ENCODE measurements at regions not wholly inside any gene's neighbourhood (a gene's known extent, or its start where the extent isn't known, plus 50 kb on each side); places are given as distances from the start of the nearest gene placed in this dataset.

DNA sequence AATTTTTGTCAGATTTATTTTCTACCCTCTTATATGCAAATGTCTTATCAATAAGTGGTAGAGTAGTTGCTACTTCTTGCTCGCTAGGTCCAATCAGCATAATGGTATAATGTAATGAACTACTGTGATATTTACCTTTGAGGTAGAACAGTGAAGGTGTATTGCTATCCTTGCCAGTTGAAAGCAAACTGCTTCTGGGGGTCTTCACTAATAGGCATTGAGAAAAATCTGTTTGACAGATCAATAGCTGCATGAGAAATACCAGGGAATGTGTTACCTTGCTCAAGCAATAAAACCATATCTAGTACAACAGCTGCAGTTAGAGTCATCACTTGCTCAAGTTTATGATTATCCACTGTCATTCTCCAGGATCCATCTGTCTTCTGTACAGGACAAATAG, 50.1 kb upstream of the EFEMP1 start:
- no peak for DNase-seq (ENCODE audit: low read depth)

DNA sequence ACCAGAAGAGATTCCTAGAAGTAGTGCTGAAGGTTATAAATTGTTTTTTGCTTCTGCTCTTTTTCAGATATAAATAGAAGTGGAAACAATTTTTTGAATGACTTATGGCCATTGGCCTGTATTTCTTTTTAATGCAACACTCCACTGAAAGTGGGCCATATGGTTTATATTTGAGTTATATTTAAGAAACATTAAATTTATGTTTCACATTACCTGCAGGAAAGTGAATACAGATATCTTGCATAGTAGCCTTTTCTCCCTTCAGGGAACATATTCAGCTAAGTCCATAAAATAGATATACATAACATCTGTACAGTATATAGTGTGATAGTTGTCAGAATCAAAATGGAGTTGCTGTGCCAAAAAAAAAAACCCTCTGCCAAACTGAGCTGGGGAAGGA, 53.1 kb upstream of the EFEMP1 start:
- DNase-seq (ENCODE audit: low read depth), result no peak

DNA sequence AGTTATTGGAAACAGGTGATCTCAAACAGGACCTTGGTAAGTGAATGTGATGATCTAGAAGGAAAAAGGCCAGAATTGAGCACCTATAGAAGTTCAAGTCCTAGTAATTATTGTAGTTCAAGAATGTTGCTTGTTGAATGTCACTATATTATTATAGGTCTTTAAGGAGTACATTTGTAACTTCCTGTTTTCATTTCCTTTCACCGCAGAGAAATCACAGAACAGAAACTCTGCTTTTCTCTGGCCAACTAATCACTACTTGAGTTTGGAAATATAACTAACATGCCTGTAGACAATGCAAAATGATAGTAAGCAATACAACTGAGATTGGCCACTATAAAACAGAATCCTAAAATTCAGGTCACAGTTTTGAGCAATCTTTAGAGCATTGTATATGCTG, 61.8 kb upstream of the EFEMP1 start:
- no peak for DNase-seq (ENCODE audit: low read depth)

DNA sequence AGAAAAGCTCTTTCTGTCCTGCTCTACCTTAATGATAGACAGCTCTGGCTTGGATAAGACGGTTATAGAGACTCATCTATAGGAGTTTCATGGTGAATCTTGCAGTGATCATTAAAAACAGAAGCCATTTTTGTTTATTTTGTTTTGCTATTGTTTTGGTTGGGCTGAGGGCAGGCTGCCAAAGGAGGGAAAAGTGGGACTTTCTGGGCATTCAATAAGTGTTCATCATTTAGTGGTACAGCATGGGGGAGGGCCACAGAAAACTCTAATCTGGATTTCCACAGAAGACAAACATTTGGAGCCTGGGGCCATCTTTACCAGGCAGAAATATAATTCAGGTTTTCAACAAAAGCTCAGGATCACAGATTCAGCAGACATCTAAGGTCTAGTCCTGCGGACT, 62.4 kb upstream of the EFEMP1 start:
- DNase-seq (ENCODE audit: low read depth), result no peak

DNA sequence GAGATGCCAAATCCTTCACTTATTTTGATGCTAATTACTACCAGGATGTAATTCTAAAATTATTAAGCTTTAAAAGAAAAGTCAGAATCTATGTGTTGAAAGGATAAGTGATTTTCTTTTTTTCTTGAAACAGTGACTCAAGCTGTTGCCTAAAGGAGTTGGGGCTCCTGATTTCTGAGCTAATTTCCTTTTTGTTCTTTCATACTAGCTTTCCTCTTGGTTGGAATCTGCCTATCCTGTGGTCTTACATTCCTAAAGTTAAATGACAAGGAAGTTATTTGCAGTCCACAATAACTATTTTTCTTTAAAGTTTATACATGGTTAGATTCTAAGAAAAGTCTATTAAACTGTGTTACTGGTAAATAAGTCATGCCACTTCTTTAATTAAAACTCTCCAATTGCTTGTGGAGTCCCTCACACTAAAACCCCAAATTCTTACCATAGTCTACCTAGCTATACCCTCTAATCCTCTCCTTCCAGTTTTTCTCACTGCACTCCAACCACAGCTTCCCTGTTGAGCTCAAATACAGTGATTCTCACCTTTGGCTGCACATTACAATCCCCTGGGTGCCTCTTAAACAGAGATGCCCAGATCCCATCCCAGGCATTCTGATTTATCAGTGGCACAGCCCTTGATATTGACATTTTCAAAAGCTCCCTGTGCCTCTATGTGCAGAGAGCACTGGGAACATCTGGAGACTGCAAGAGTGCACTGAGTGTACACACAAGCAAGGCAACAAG, 63.3 kb upstream of the EFEMP1 start:
- no peak for DNase-seq (ENCODE audit: low read depth)

DNA sequence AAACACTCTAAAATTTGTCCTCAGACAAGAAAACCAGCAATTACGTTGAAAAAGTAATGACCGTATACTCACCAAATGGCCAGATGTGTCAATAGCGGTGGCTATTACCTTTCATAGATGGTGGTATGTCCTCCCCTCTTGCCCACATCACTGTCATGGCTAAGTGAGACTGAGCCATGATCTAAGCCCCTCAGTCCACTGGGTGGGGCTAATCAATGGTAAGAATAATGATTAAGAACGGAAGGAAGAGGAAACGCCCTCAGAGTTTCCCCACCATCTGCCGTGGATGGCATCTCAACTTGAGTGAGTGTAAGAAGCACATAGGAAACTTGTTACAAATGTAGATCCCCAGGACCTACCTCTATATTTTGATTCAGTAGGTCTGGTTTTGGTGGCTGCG, 65.8 kb upstream of the EFEMP1 start:
- no peak for DNase-seq (ENCODE audit: low read depth)

DNA sequence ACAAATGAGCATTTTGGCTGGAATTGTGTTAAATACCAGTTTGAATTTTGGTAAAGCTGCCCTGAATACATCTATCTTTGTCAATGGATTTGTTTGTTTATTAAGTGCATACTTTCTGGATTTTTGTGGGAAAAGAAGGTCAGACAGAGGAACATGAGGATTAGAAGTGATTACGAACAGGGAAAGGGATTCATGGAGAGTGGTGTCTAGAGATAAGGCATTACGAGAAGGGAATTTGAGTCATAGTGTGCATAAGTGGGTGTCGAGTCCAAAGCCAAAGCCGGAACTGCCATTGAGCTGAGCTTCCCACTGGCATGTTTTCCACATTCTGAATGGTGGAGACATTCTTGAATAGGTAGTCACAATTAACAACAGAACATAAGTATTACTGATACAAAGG, 68.9 kb upstream of the EFEMP1 start:
- peak; percentile 88 for DNase-seq (ENCODE audit: low read depth)

DNA sequence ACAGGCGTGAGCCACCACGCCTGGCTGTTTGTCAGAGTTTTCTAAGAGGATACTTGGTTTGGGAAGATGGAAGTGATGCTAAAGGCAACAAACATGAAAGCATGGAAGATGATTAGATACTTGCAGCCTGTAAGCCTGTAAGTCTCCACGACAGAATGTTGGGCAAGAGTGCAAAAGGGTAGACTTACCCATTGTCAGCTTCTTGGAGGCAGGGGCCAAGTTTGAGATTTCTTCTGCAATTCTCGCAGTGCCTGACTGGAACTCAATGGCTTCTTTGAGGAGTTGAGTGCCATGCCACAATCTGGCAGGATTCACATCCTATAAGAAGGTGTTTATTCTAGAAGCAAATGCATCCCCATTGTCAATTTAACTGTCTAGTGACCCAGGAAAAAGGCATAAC, 70.1 kb upstream of the EFEMP1 start:
- no peak for DNase-seq (ENCODE audit: low read depth)

DNA sequence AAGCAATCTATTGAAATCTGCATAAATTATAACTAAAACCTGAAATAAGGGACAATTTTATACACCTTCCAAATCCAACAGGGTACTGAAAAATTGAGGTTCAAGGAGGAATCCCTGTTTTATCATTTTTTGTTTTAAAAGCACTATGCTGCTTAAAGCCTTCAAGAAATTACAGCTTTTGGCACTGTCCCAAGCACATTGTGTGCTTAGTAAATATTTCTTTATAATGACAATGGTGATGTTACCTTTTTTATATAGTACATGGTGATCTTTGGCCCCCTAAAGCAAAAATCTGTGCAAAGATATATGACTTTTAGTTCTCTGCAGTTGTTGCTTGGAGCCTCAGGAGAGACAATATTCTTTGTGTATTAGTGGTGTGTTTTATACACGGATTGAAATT, 71.6 kb upstream of the EFEMP1 start:
- DNase-seq (ENCODE audit: low read depth), result no peak

DNA sequence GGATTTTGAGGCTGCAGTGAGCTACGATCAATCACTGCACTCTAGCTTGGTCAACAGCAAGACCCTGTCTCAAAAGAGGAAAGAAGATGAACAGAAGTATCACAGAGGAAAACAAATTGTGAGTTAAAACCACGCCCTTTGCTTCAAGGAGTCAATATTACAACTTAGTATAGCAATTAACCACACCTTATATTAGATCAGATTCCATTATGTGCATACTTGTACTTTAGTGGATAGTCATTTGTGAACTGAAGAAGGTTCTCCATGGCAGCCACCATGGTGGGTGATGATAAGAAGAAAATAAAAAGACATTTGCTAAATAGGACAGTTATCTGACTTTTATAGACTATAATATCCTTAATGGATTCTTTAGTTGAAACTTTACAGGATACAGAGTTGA, 72.3 kb upstream of the EFEMP1 start:
- DNase-seq (ENCODE audit: low read depth), result no peak

DNA sequence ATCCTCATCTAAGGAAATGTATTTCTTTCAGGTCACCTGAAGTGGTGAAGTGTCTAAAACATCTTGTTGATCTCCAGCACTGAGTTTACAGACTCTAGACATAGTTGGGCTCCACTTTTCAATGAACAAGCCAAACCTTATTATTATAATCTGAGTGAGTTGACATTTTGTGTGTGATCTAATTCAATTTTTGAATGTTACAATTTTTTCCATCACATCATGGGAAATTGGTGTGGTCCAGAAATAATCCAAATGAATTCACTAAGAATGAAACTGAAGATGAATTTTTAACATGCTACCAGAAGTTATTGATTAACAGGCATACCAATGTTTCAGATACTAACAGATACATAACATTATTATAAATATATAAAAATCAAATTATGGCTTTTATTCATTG, 75.6 kb upstream of the EFEMP1 start:
- DNase-seq (ENCODE audit: low read depth), result no peak

DNA sequence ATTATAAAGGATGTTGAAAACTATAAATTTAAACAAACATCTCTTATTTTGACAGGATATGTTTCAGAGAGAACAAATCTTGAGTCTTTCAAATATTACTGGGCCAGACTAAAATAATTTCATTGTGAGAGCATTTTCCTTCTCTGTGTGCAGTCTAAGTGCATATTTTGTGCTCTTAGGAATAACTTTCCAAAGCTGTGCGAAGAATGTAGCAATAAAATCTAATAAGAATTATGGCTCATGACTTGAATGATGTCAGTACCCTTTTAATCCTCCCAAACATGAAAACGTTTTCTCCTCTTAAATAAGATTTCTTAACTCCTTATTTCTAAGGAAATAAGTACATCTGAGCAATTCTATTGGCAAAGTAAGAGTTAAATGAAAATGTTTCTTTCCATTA, 76.2 kb upstream of the EFEMP1 start:
- no peak for DNase-seq (ENCODE audit: low read depth)

DNA sequence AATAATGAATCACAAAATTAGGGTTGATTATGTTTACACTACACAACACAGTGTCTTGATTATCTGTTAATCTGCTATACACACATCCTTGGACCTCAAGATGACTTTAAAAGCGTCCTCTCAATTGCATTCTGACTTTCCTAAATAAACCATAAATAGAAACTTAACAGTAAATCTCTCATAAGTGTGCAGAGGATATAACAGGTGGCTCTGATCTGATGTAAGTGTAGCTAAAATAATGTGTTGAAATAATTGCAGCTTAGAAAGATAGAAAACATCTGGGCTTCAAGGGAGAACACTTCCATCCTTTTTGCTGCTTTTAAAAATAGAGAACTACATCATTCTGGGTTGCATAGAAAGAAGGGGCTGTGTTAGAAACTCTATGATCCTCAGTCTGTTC, 78.4 kb upstream of the EFEMP1 start:
- DNase-seq (ENCODE audit: low read depth), result no peak

DNA sequence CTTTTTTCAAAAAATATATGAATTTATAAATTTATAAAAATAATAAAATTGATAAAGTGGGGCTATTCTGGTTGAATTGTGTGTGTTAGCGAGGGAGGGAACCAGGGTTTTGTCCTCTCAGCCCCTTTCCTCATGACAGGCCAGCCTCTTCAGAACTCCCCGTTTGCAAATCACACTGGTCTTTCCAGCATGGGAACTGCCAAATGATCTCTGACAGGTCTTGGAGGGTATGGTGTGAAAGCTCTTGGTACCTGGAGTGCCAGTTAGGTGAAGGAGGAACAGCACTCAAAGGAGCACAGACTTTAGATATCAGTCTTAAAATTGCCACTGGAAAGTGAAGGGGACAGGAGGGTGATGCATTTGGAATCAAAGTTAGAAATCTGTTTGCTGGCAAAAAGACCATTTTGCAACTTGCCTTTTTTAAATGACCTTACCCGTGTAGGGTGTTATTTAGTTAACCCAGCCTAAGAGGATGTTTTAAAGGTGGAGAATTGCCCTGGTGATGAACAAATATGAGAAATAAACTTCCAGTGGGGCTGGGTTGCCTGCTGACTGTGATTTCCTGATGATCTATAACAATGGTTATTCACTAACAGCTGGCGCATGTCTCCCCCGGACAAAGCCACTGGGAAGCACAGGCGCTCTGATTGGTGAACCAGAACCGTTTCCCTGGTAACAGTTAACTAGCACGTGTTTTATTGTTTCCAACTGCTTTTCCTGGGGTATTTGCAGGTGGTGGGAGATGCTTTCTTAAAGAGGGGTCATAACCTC, 85.3 kb upstream of the EFEMP1 start:
- DNase-seq (ENCODE audit: low read depth), result peak; percentile 65

DNA sequence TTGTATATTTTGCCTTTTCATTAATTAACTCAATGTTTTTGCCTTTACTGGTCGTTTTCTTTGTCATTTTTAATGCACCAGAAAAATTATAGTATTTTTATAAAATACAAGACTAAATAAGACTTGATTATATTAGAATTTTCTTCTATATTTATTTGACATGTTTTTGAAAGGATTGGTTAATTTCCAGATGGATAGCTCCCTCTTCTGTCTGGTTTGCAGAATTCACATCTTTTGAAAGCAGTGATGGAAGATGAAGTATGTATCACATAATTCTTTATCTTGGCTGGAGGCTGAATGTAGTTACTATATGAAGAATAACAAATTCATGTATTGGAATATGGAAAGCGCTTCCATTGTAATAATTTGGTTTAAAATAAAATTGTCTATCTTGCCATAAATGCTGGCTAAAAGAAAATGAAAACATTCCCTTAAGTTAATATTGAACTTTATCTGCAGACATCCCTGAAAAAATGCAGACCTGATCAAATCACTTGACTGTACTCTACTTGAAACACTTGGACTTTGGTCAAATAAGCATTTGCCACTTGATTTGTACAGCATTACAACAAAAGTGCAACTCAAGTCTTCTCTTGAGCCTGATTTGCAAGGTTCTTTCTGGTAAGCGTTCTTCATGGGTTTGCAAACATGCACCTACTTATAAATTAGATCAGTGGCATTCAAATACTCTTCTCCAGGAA, 86.3 kb upstream of the EFEMP1 start:
- peak; percentile 48 for DNase-seq (ENCODE audit: low read depth)

DNA sequence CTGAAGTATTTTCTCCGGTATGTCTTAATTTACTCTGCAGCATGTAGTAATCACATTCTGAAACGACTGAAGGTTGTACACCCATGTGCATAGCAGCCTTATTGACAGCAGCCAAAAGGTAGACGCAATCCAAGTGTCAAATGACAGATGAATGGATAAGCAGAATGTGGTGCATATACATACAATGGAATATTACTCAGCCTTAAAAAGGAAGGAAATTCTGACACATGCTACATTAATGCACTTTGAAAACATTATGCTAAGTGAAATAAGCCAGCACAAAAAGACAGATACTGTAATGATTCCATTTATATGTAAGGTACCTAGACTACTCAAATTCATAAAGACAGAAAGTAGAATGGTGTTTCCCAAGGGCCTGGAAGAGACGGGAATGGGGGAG, 88.0 kb upstream of the EFEMP1 start:
- DNase-seq (ENCODE audit: low read depth), result no peak

DNA sequence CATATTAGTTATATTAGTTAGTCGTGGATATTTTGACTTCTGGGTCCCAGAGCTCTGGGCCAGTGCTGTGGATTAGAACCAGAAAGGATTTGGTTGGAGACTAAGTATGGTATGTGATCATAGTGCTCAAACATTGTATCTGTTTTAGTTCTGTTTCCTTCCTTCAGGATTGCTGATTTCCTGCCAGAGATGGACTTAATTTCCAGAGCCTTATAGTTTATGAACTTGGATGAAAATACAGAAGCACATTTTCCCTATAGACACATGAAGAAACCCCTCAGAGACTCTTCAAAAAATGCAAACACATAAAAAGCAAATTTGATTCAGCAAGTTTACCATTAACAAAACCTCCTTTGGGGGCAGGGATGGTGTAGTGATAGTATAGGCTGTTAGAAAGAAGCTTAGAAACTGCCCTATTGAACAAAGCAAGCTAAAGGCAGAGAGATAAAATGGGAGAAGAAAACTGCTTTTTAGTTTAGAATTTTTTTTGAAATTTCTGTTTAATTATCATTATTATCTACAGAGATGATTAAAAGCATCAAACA, 88.7 kb upstream of the EFEMP1 start:
- DNase-seq (ENCODE audit: low read depth), result no peak

DNA sequence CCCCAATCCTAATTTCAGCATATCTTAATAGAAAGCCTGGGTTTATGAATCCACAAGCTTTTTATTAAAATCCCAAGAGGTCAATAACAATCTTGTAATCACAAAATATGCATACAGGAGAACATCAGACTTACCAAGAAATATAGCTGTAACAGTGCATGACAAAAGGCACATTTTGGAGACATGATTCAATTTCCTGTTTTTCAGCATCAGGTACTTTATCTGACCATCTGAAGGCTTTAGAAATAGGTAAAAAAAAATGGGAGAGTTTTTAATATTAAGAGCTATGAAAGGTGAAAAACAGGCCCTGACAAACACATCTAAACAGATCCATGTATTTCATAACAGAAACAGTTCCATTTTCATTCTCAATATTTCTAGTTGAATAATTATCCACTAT, 89.9 kb upstream of the EFEMP1 start:
- no peak for DNase-seq (ENCODE audit: low read depth)

DNA sequence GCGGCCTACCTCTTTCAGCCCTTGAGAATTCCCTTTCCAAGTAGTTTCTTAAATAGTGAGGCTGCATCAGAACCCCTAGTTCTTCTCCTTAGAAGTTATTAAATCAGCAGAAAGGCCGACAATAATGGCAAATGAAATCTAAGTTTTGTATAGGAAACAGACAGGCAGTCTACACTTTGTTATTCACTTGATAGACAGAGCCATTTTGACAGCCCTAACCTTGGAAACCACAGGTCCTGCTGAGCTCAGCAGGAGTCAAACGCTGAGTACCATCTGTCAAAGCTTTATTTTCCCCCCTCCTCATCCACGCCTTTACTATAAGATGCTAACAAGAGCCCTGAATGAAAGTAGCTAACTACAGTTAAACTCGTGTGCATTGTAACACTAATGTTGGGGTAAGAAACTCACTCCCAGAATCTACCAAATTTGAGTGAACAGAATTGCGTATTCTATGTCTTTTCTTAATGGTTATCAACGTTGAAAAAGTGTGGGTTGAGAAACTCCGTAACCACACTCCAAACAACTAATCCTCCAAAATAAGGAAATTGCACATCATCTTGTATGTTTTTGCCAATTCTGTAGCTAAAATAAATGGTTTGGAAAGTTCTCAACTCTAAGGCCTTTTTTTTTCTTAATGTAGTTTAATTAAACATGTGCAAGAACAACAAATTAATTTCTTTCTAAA, 90.6 kb upstream of the EFEMP1 start:
- DNase-seq (ENCODE audit: low read depth), result no peak

DNA sequence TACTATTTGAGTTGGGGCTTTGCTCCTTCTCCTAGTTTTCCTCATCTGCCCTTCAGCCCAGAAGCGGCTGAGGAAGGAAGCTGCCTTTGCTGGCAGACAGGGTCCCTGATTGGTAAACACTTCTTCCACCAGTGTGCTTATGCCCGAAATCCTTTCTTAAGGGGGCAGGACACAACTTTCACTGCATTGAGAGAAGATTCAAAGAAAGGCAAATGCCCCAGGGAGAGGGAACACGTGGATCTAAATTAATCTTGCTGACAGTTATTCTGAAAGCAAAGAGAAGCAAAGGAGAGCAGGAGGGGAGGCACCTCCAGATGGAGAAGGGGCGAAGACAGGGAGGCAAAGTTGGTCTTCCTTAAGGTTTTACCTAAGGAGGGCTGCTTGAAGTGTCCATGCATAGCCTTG, 92.1 kb upstream of the EFEMP1 start:
- no peak for DNase-seq (ENCODE audit: low read depth)

DNA sequence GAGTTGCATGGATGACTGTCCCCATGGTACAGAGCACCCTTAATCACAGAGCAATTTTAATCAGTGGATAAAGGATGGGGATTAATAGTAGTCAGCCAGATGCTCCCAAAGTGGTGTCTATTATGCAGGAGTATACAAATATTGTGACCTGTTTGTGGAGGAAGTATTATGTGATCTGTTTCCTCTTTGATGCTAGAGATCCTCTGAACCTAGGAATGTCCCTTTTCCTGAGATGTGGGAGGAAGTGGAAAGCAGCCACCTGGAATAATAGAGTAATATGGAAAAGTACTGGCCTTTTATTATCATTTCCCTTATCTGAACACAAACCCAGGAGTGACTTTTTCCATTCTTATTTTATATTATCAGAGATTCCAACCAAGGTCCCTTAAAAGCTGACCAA, 94.2 kb upstream of the EFEMP1 start:
- no peak for DNase-seq (ENCODE audit: low read depth)

DNA sequence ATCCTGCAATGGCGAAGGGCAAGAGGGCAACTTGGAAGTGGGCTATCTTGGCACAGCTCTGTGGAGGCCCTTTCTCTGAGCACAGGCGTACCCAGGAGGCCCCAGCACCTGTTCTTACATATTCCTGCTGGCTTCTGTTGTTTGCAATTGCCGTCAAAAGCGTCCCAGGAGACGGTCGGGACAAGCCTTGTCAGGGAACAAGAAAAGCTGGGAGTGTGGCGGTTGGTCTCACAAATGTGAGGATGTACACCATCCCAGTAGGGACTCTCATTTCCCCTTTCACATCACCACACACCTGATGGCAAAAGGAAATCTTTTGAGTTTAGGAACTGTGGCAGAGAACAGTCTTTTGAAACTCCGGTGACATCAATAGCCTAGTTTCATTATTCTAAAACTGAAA, 94.7 kb upstream of the EFEMP1 start:
- no peak for DNase-seq (ENCODE audit: low read depth)

DNA sequence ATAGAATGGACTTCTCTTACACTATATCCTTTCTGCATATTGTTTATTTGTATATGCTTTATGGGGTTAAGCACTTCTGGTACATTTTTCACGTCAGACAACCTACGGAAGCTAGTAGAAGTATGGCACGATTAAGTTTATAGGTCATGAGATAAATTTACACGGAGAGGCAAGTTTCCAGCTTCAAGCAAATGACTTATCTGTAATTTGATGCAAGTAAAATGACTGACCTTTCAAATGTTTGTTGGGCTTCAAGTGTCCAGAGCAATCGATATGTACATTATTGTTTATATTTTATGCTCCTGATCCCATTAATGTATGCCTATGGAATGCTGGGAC, 97.5 kb upstream of the EFEMP1 start:
- DNase-seq (ENCODE audit: low read depth), result no peak
